MM.1S (cell line): ENCODE measurements at regions not wholly inside any gene's neighbourhood (a gene's known extent, or its start where the extent isn't known, plus 50 kb on each side); places are given as distances from the start of the nearest gene placed in this dataset.

Experiments used
- CTCF ChIP-seq: fragments of 300-600 bp; sonication (generic); IDR thresholded peaks from 2 replicates; pipeline ENCODE4 v1.5.1; 2016; ENCODE audit warnings: antibody characterized with exemption, low read length, mixed read lengths
- EZH2 ChIP-seq: fragments of 300-600 bp; sonication (generic); optimal IDR thresholded peaks from 2 replicates; pipeline ENCODE3; 2017; ENCODE audit warnings: low read depth, mild to moderate bottlenecking, antibody characterized with exemption, low read length, mixed read lengths
- EZH2phosphoT487 ChIP-seq: fragments of 300-600 bp; sonication (generic); IDR thresholded peaks from 2 replicates; pipeline ENCODE4 v1.6.1; 2018; ENCODE audit warnings: antibody characterized with exemption, low read length

- TF ChIP-seq EZH2 (no peak), CTCF (no peak), EZH2phosphoT487 (no peak)
Observed at GRCh38 chr6:27096834-27097511, 150.5 kb upstream of the PRSS16 start.
